Fibroblast of lung (primary cell): ENCODE measurements at regions not wholly inside any gene's neighbourhood (a gene's known extent, or its start where the extent isn't known, plus 50 kb on each side); places are given as distances from the start of the nearest gene placed in this dataset.

Source experiments
- DNase-seq, 2 donors: peaks; one replicate each; pipeline versions ENCODE4 v3.0.0 to v3.0.0-alpha.2; 2010; ENCODE audit warnings: low read depth in 2 of 2
- H2AFZ ChIP-seq: 2 replicates; pipeline ENCODE4 v1.5.1; 2012; ENCODE audit warnings: low read length, control low read depth, inconsistent platforms
- H3K27ac ChIP-seq: 2 replicates; pipeline ENCODE4 v1.5.1; 2011; ENCODE audit warnings: low read length, control low read depth; ENCODE audit not compliant: insufficient read depth
- H3K27me3 ChIP-seq: 2 replicates; pipeline ENCODE4 v1.5.1; 2011; ENCODE audit warnings: mild to moderate bottlenecking, low read length; ENCODE audit not compliant: control insufficient read depth, insufficient read depth
- H3K36me3 ChIP-seq: 2 replicates; pipeline ENCODE4 v1.5.1; 2011; ENCODE audit warnings: low read length; ENCODE audit not compliant: control insufficient read depth, insufficient read depth
- H3K4me1 ChIP-seq: 2 replicates; pipeline ENCODE4 v1.5.1; 2011; ENCODE audit warnings: low read length; ENCODE audit not compliant: control insufficient read depth, insufficient read depth; ENCODE audit errors: extremely low read depth
- H3K4me2 ChIP-seq: 2 replicates; pipeline ENCODE4 v1.5.1; 2011; ENCODE audit warnings: low read length, control low read depth; ENCODE audit not compliant: insufficient read depth; ENCODE audit errors: extremely low read depth
- H3K4me3 ChIP-seq, 4 experiments: fragments of 200-600 bp in 1 of 4; sonication (generic) in 1 of 4; replicated peaks in 1 of 4; 2 replicates each; pipeline ENCODE4 v1.5.1; 2011 to 2016; ENCODE audit warnings: low read length in 4 of 4, low read depth in 3 of 4, mild to moderate bottlenecking in 3 of 4, control low read depth in 2 of 4, inconsistent platforms in 1 of 4, mixed read lengths in 1 of 4; ENCODE audit not compliant: insufficient read depth in 1 of 4; ENCODE audit errors: control extremely low read depth in 1 of 4
- H3K79me2 ChIP-seq: 2 replicates; pipeline ENCODE4 v1.5.1; 2012; ENCODE audit warnings: mild to moderate bottlenecking, low read length, inconsistent platforms; ENCODE audit not compliant: control insufficient read depth, insufficient read depth
- H3K9ac ChIP-seq: 2 replicates; pipeline ENCODE4 v1.5.1; 2011; ENCODE audit warnings: mild to moderate bottlenecking, low read length, control low read depth; ENCODE audit not compliant: insufficient read depth
- H3K9me3 ChIP-seq: 2 replicates; pipeline ENCODE4 v1.5.1; 2012; ENCODE audit warnings: low read depth, low read length; ENCODE audit not compliant: control insufficient read depth, insufficient read depth
- H4K20me1 ChIP-seq: 2 replicates; pipeline ENCODE4 v1.5.1; 2011; ENCODE audit warnings: low read length; ENCODE audit not compliant: control insufficient read depth, insufficient read depth; ENCODE audit errors: extremely low read depth
- EZH2 ChIP-seq: IDR thresholded peaks from 2 replicates; pipeline ENCODE4 v1.5.1; 2012; ENCODE audit warnings: low read length, control low read depth, mild to moderate bottlenecking; ENCODE audit errors: missing control alignments
- TF ChIP-seq, protein P1 (sequence below), 2 donors: IDR thresholded peaks in 1 of 2; conservative IDR thresholded peaks in 1 of 2; 1 replicate in 1 of 2; 2 replicates in 1 of 2; pipeline ENCODE4 v1.5.1; 2011 to 2012; ENCODE audit warnings: low read length in 2 of 2, control low read depth in 1 of 2, inconsistent platforms in 1 of 2, low read depth in 1 of 2, mild to moderate bottlenecking in 1 of 2

DNA sequence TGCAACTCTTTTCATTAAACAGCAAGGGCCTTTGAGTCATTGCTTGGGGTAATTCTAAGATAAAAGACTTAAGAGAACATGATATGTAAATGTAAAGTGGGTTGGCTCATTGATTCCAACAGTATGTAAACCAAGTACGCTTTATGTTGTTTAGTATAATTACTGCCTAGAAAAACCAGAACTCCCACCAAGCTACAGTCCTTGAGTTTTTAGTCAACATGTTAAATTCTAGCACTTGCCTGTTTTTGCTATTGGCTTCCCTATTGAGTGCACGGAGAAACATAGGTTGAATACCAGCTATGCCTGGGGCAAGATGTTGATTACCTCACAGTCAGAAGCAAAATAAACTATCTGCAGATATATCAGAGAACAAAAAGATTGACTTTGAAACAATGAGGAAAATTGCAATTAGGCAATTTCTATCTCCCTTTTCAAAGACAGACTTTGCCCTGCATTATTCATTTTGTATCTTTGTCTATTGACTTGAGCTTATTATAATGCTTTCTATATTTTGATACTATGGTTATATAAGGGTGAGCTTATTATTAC is 179.3 kb downstream of the ZPLD1 start:
- no peaks in the 10 kb centered on the region for H3K4me1 ChIP-seq
- H3K27ac ChIP-seq = no peak overlapping the region
- no peak overlapping the region for H3K9ac ChIP-seq
- no peaks in the 10 kb centered on the region for H3K79me2 ChIP-seq
- no peak for TF ChIP-seq EZH2
- TF ChIP-seq, protein P1, sequence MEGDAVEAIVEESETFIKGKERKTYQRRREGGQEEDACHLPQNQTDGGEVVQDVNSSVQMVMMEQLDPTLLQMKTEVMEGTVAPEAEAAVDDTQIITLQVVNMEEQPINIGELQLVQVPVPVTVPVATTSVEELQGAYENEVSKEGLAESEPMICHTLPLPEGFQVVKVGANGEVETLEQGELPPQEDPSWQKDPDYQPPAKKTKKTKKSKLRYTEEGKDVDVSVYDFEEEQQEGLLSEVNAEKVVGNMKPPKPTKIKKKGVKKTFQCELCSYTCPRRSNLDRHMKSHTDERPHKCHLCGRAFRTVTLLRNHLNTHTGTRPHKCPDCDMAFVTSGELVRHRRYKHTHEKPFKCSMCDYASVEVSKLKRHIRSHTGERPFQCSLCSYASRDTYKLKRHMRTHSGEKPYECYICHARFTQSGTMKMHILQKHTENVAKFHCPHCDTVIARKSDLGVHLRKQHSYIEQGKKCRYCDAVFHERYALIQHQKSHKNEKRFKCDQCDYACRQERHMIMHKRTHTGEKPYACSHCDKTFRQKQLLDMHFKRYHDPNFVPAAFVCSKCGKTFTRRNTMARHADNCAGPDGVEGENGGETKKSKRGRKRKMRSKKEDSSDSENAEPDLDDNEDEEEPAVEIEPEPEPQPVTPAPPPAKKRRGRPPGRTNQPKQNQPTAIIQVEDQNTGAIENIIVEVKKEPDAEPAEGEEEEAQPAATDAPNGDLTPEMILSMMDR (conservative IDR thresholded peaks at IDR 0.05 in 1 of 2, IDR thresholded peaks at IDR 0.05 in 1 of 2; ENCODE audit: low read depth in 1 of 2, low read length in 2 of 2) = no peak
- no peaks in the 10 kb centered on the region for H4K20me1 ChIP-seq
- H3K27me3 ChIP-seq = no peaks in the 10 kb centered on the region
- DNase-seq = no peak
- no peaks in the 10 kb centered on the region for H3K36me3 ChIP-seq
- H2AFZ ChIP-seq = no peak overlapping the region
- H3K4me2 ChIP-seq = no peak overlapping the region
- no peak overlapping the region for H3K4me3 ChIP-seq
- H3K9me3 ChIP-seq = no peaks in the 10 kb centered on the region

DNA sequence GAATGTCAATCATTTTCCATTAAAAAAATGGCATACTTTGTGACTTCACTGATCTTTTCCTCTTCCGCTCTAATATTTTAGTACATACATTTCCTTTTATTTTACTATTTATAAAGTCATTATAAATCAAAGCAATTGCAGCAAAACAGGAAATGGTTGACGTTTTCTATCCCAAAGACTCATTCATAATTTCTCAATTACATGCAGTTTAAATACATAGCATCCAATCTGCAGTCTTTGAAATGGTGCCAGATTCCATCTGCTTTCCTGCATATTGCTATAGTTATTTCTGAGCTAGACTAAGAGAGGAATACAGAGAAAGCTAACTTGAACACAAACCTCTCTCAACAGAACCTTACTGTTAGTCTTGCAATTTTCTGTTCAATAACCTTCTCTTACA is 179.8 kb downstream of the ZPLD1 start:
- no peaks in the 10 kb centered on the region for H3K4me1 ChIP-seq
- H2AFZ ChIP-seq = no peak overlapping the region

DNA sequence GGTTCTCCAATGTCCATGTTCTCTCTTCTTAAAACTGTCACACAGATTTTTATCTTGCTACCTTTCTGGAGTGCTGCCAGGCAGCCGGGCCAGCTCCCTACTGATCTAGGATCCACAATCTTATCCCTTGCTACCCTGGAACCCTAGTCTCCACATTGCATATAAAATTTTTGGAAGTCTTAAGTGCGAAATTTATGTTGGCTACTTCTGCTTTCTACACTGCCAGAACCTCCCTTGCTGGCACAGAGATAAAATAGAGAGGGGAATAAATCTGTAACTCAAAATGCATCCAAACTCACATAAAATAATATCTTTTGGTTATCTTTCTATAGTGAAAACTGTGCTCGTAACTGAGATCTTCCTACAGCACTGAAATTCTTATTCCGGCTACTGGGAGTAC is 182.6 kb downstream of the ZPLD1 start:
- H3K4me2 ChIP-seq = no peak overlapping the region
- no peak for TF ChIP-seq EZH2
- TF ChIP-seq, protein P1 (conservative IDR thresholded peaks at IDR 0.05 in 1 of 2, IDR thresholded peaks at IDR 0.05 in 1 of 2; ENCODE audit: low read depth in 1 of 2, low read length in 2 of 2) = no peak
- no peak for DNase-seq
- H2AFZ ChIP-seq = no peak overlapping the region
- no peaks in the 10 kb centered on the region for H3K79me2 ChIP-seq
- H4K20me1 ChIP-seq = no peaks in the 10 kb centered on the region
- H3K9me3 ChIP-seq = no peaks in the 10 kb centered on the region
- no peaks in the 10 kb centered on the region for H3K4me1 ChIP-seq
- no peaks in the 10 kb centered on the region for H3K27me3 ChIP-seq
- no peak overlapping the region for H3K9ac ChIP-seq
- H3K4me3 ChIP-seq = no peak overlapping the region
- H3K27ac ChIP-seq = no peak overlapping the region
- H3K36me3 ChIP-seq = no peaks in the 10 kb centered on the region

More for the DNA sequence above, 179.8 kb downstream of the ZPLD1 start:
- H3K27me3 ChIP-seq = no peaks in the 10 kb centered on the region
- no peak for DNase-seq
- TF ChIP-seq, protein P1 (conservative IDR thresholded peaks at IDR 0.05 in 1 of 2, IDR thresholded peaks at IDR 0.05 in 1 of 2; ENCODE audit: low read depth in 1 of 2, low read length in 2 of 2) = no peak
- TF ChIP-seq EZH2 = no peak
- no peak overlapping the region for H3K27ac ChIP-seq
- H3K4me3 ChIP-seq = no peak overlapping the region
- no peaks in the 10 kb centered on the region for H3K36me3 ChIP-seq
- H4K20me1 ChIP-seq = no peaks in the 10 kb centered on the region
- H3K9ac ChIP-seq = no peak overlapping the region
- no peaks in the 10 kb centered on the region for H3K9me3 ChIP-seq
- H3K4me2 ChIP-seq = no peak overlapping the region
- H3K79me2 ChIP-seq = no peaks in the 10 kb centered on the region
